ENCODE measurements at regions not wholly inside any gene's neighbourhood (a gene's known extent, or its start where the extent isn't known, plus 50 kb on each side); places are given as distances from the start of the nearest gene placed in this dataset.
"Not testable (repeated sequence)": the region's sequence is repeated elsewhere in the genome, so short reads cannot be mapped to it uniquely, and the experiment has no call there.

- no peak for DNase-seq
Observed at GRCh38 chr10:70967591-70968587, 79.5 kb upstream of the PCBD1 start.

GRCh38 chr10:70969188-70969587 lies 80.8 kb upstream of the PCBD1 start:
- DNase-seq, result no peak

GRCh38 chr10:70970830-70971229 lies 82.5 kb upstream of the PCBD1 start:
- peak; percentile 27 for DNase-seq

- DNase-seq, result no peak
Observed at GRCh38 chr10:70973275-70973674, 84.9 kb upstream of the PCBD1 start.

- peak; percentile 8 for DNase-seq
Observed at GRCh38 chr10:70974351-70974901, 86.1 kb upstream of the PCBD1 start.

GRCh38 chr10:70974920-70975319 lies 86.6 kb upstream of the PCBD1 start:
- DNase-seq, result no peak

- no peak for DNase-seq
Observed at GRCh38 chr10:70976063-70976695, 87.8 kb upstream of the PCBD1 start.

- DNase-seq, result no peak
Observed at GRCh38 chr10:70977625-70978024, 89.3 kb upstream of the PCBD1 start.

- DNase-seq, result no peak
Observed at GRCh38 chr10:70978181-70978580, 89.8 kb upstream of the PCBD1 start.

- no peak for DNase-seq
Observed at GRCh38 chr10:70978816-70979480, 90.6 kb upstream of the PCBD1 start.

- DNase-seq, result no peak
Observed at GRCh38 chr10:70980687-70981086, 92.3 kb upstream of the PCBD1 start.

- DNase-seq, result no peak
Observed at GRCh38 chr10:70981171-70981836, 92.9 kb upstream of the PCBD1 start.

- DNase-seq, result no peak
Observed at GRCh38 chr10:70981936-70982335, 93.6 kb upstream of the PCBD1 start.

- DNase-seq, result no peak
Observed at GRCh38 chr10:70982443-70982842, 94.1 kb upstream of the PCBD1 start.

- no peak for DNase-seq
Observed at GRCh38 chr10:70984986-70985722, 96.8 kb upstream of the PCBD1 start.

- no peak for DNase-seq
Observed at GRCh38 chr10:70985824-70986622, 97.7 kb upstream of the PCBD1 start.

- DNase-seq, result no peak
Observed at GRCh38 chr10:70986623-70986950, 98.2 kb upstream of the PCBD1 start.

- no peak for DNase-seq
Observed at GRCh38 chr10:70987396-70988130, 99.2 kb upstream of the PCBD1 start.

- not testable (repeated sequence) for DNase-seq
Observed at GRCh38 chr10:70990156-70990555, 101.8 kb upstream of the PCBD1 start.

- DNase-seq, result no peak
Observed at GRCh38 chr10:70990681-70991080, 102.3 kb upstream of the PCBD1 start.
